GM12878 (cell line): ENCODE measurements at regions not wholly inside any gene's neighbourhood (a gene's known extent, or its start where the extent isn't known, plus 50 kb on each side); places are given as distances from the start of the nearest gene placed in this dataset.

ENCODE experiments used
- ATF7 ChIP-seq: fragments of 450-650 bp; IDR thresholded peaks from 2 replicates; pipeline ENCODE4 v1.6.1; 2016; ENCODE audit warnings: low read depth, mild to moderate bottlenecking
- CREB1 ChIP-seq: IDR thresholded peaks from 2 replicates; pipeline ENCODE4 v1.6.1; 2012; ENCODE audit warnings: low read depth, mild to moderate bottlenecking, inconsistent platforms
- CREM ChIP-seq: IDR thresholded peaks from 2 replicates; pipeline ENCODE4 v1.6.1; 2014; ENCODE audit warnings: antibody characterized with exemption, low read depth
- EGR1 ChIP-seq, 2 experiments: IDR thresholded peaks; 1 replicate in 1 of 2; 2 replicates in 1 of 2; pipeline ENCODE4 v1.6.1; 2011 to 2012; ENCODE audit warnings: low read depth in 2 of 2, low read length in 2 of 2, borderline replicate concordance in 1 of 2, mild to moderate bottlenecking in 1 of 2, moderate library complexity in 1 of 2
- HDAC2 ChIP-seq: fragments of 200-600 bp; sonication (generic); IDR thresholded peaks from 2 replicates; pipeline ENCODE4 v1.6.1; 2017
- MXI1 ChIP-seq: fragments of 150-350 bp; IDR thresholded peaks from 2 replicates; pipeline ENCODE4 v1.6.1; 2011; ENCODE audit warnings: low read depth, mild to moderate bottlenecking, inconsistent platforms, low read length, improper control_type of control experiment
- NFYA ChIP-seq: IDR thresholded peaks from 2 replicates; pipeline ENCODE4 v1.6.1; 2011; ENCODE audit warnings: low read depth, mild to moderate bottlenecking, low read length, improper control_type of control experiment, borderline replicate concordance
- PBX3 ChIP-seq: IDR thresholded peaks from 2 replicates; pipeline ENCODE4 v1.6.1; 2011; ENCODE audit warnings: mild to moderate bottlenecking, low read depth, low read length, moderate library complexity; ENCODE audit not compliant: insufficient replicate concordance
- RAD21 ChIP-seq: IDR thresholded peaks from 2 replicates; pipeline ENCODE4 v1.6.1; 2011; ENCODE audit warnings: mild to moderate bottlenecking, low read depth, low read length, moderate library complexity; ENCODE audit not compliant: insufficient read depth
- RB1 ChIP-seq: fragments of 450-650 bp; formaldehyde crosslinking; IDR thresholded peaks from 2 replicates; pipeline ENCODE4 v1.6.1; 2017; ENCODE audit warnings: mild to moderate bottlenecking, borderline replicate concordance
- RBBP5 ChIP-seq: fragments of 200-600 bp; sonication (generic); conservative IDR thresholded peaks from 2 replicates; pipeline ENCODE4 v1.6.1; 2016
- SIN3A ChIP-seq: IDR thresholded peaks from 2 replicates; pipeline ENCODE4 v1.6.1; 2012; ENCODE audit warnings: low read depth, low read length, improper control_type of control experiment
- USF1 ChIP-seq: IDR thresholded peaks from 2 replicates; pipeline ENCODE4 v1.6.1; 2011; ENCODE audit warnings: borderline replicate concordance, low read depth, mild to moderate bottlenecking, moderate library complexity, mixed read lengths, low read length; ENCODE audit not compliant: insufficient read depth; ENCODE audit errors: extremely low read length
- YBX1 ChIP-seq: fragments of 450-650 bp; IDR thresholded peaks from 2 replicates; pipeline ENCODE4 v1.6.1; 2016; ENCODE audit warnings: antibody characterized with exemption
- YY1 ChIP-seq: IDR thresholded peaks from 2 replicates; pipeline ENCODE4 v1.6.1; 2011; ENCODE audit warnings: low read depth, mild to moderate bottlenecking, low read length
- ZBTB11 ChIP-seq: fragments of 450-650 bp; formaldehyde crosslinking; IDR thresholded peaks from 2 replicates; pipeline ENCODE4 v1.5.0; 2022; ENCODE audit warnings: mild to moderate bottlenecking, missing genetic modification characterization
- ZNF274 ChIP-seq: IDR thresholded peaks from one replicate; pipeline ENCODE4 v1.8.0; 2011; ENCODE audit not compliant: insufficient read length, insufficient read depth
- ZNF687 ChIP-seq: fragments of 450-650 bp; IDR thresholded peaks from 2 replicates; pipeline ENCODE4 v1.6.1; 2017; ENCODE audit warnings: mild to moderate bottlenecking, moderate library complexity

GRCh38 chr9:91162784-91163443, 198.8 kb downstream of the AUH start (continued):
- no peak for TF ChIP-seq ZBTB11 (CRISPR knock-in tag)
- TF ChIP-seq SIN3A: no peak
- TF ChIP-seq ATF7: no peak
- no peak for TF ChIP-seq YBX1
- TF ChIP-seq EGR1 (IDR thresholded peaks at IDR 0.05; ENCODE audit: borderline replicate concordance in 1 of 2, low read depth in 2 of 2, low read length in 2 of 2): no peak
- no peak for TF ChIP-seq NFYA
- TF ChIP-seq ZNF687: no peak
- TF ChIP-seq RBBP5: no peak
- no peak for TF ChIP-seq HDAC2
- no peak for TF ChIP-seq CREM
- TF ChIP-seq RAD21: 0 out of 2 replicates have a peak, but pooled peaks have one; percentile 0
- TF ChIP-seq MXI1: no peak
- no peak for TF ChIP-seq YY1
- TF ChIP-seq ZNF274: no peak
- TF ChIP-seq USF1: no peak
- TF ChIP-seq CREB1: no peak
- TF ChIP-seq RB1: no peak
- no peak for TF ChIP-seq PBX3
